ENCODE measurements at regions not wholly inside any gene's neighbourhood (a gene's known extent, or its start where the extent isn't known, plus 50 kb on each side); places are given as distances from the start of the nearest gene placed in this dataset.

DNA sequence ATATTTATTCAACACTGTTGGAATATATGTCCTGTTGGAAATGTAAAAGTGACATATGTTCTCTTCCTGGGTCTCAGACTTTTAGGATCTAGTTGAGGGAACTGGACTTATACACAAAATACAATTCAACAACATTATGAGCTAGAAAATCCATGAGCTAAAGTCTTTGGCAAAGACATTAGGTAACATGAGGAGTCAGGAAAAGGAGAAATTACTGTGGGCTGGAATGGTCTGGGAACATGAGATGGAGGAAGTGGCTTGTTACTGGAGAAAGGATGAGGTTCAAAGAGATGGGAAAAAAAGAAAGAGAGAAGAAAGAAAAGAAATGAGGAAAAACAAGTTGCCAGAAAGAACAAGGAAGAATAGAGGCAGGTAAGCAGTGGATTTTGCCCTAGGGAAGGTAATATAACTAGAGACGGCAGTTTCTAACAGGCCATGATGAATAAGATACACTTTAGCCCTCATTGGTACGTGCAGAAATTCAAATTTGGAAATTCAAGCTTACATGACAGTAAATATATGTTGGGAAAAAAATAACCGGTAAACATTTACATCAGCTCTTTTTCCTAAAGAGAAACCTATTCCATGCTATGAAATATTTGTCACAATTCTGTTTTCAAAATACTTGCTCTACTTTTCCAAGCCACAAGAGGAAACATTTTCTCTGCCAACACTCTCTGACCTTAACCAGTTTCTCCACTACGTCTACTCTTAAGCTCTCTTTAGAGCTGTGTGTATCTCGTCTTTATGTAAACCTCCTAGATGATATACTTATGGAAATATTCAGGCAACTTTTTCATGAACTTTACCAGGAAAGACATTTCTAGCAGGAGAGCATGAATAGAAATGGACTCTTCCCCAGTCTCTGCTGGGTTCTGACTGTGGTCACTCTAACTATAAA lies 268.8 kb upstream of the BTG1 start:
- TF ChIP-seq, protein P1, sequence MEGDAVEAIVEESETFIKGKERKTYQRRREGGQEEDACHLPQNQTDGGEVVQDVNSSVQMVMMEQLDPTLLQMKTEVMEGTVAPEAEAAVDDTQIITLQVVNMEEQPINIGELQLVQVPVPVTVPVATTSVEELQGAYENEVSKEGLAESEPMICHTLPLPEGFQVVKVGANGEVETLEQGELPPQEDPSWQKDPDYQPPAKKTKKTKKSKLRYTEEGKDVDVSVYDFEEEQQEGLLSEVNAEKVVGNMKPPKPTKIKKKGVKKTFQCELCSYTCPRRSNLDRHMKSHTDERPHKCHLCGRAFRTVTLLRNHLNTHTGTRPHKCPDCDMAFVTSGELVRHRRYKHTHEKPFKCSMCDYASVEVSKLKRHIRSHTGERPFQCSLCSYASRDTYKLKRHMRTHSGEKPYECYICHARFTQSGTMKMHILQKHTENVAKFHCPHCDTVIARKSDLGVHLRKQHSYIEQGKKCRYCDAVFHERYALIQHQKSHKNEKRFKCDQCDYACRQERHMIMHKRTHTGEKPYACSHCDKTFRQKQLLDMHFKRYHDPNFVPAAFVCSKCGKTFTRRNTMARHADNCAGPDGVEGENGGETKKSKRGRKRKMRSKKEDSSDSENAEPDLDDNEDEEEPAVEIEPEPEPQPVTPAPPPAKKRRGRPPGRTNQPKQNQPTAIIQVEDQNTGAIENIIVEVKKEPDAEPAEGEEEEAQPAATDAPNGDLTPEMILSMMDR (IDR thresholded peaks at IDR 0.05) = no peak
- TF ChIP-seq POLR2A (IDR thresholded peaks at IDR 0.05) = no peak
